HuH-7.5 (cell line): ENCODE measurements at regions not wholly inside any gene's neighbourhood (a gene's known extent, or its start where the extent isn't known, plus 50 kb on each side); places are given as distances from the start of the nearest gene placed in this dataset.
"Not testable (repeated sequence)": the region's sequence is repeated elsewhere in the genome, so short reads cannot be mapped to it uniquely, and the experiment has no call there.

ENCODE experiments used
- DNase-seq: peaks from one replicate; pipeline ENCODE4 v3.0.0; 2011; ENCODE audit warnings: low spot score

DNA sequence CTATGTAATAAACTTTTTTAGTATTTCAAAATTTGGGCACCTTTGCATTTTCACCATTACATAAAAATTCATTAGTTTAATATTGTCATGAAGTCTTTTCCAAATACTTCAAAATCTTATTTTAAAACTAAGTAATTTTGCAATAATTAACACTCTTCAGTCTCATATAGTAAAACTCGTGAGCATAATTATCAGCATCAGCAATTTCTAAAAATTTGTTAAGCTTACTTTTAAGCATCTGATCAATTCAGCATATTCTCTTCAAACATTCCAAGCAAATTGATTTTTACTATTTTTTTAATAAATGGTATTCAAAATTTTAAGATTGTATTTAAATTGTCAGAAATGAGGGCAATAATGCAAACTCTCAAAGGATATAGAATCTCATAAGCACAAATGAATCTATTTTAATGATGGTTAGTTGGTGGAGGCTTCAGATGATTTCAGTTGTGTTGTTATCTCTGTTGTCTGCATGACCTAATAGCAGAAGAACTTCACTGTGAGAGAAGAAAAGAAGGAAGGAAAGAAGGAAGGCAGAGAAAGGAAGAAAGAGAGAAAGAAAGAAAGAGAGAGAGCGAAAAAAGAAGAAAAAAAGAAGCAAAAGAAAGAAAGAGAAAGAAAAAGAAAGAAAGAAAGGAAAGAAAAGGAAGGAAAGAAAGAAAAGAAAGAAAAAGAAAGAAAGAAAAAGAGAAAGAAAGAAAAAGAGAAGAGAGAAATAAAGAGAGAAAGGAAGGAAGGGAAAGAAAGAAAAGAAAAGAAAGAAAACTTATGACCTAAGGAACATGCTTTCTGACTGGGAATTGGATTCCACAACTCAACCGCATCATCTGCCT lies 860.5 kb downstream of the NCAM2 start:
- DNase-seq, result no peak

DNA sequence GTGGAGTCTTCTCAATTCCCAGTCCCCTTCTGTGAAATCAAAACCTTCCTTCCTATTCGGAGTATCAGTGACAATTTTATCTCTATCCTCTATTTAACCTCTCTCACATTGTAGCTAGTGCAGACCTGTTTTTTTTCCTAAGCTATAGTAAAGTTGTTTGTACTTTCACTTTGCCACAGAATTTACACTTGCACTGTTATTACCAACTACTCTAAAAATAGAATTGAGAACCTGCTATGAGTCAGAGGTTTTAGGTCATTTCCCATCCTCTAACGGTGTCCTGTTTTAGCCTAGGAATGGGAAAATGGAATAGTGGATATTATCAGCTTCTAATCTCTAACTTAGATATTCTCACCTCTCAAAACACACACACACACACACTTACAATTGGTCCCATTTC lies 862.7 kb downstream of the NCAM2 start:
- DNase-seq, result no peak

GRCh38 chr21:21864321-21864840 lies 866.2 kb downstream of the NCAM2 start:
- no peak for DNase-seq

- DNase-seq, result no peak
Measured at GRCh38 chr21:21897275-21897883, 899.2 kb downstream of the NCAM2 start.

DNA sequence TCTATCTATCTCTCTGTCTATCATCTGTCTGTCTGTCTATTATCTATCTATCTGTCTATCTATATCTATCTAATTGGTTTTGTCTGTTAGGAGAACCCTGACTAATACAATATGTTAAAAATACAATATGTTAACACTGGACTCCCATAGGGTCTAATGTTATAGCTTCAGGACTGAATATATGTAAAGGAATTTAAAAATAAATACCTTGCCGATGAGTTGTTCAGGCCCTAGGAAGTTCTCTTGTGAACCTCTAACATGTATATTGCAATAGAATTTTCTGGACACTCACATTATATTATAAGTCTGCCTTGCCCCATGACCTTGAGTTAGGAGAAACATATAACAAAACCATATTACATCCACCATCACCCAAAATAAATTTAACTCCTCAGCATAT lies 900.6 kb downstream of the NCAM2 start:
- DNase-seq, result no peak

- not testable (repeated sequence) for DNase-seq
Measured at GRCh38 chr21:21902416-21902815, 904.2 kb downstream of the NCAM2 start.

DNA sequence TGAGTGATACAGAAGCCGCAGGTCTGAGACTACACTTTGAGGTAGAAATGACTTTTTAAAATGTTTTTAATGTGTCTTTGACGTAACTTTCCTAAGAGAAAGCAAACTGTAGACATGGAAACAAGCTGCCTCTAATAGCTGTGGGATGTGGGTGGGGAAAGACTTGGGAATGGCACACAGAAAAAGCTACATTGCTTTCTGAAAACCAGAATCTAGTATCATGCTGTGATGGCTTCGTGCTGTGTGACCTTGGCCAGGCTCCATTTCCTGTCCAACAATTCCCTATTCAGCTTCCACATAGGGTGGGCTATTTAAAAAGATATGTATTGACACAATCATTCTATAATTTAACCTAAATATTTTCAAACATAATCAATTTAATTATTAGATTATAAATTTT lies 909.1 kb downstream of the NCAM2 start:
- DNase-seq, result no peak

DNA sequence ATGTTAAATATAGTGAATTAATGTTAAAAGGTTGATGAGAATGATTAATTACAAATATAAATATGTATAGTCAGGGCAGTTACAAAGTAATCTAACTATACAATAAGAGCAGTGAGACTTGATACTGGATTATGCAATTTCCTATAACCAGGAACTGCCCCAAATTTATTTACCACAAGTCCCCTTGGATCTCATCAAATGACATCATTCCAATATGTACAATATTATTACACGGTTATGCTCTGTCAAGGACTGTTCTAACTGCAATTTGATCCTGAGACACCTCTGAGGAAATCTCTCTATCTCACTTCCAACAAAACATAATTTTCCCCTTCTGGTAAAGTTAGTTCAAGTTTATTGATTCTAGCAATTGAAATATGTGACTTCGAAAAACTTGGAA lies 917.6 kb downstream of the NCAM2 start:
- DNase-seq, result no peak

DNA sequence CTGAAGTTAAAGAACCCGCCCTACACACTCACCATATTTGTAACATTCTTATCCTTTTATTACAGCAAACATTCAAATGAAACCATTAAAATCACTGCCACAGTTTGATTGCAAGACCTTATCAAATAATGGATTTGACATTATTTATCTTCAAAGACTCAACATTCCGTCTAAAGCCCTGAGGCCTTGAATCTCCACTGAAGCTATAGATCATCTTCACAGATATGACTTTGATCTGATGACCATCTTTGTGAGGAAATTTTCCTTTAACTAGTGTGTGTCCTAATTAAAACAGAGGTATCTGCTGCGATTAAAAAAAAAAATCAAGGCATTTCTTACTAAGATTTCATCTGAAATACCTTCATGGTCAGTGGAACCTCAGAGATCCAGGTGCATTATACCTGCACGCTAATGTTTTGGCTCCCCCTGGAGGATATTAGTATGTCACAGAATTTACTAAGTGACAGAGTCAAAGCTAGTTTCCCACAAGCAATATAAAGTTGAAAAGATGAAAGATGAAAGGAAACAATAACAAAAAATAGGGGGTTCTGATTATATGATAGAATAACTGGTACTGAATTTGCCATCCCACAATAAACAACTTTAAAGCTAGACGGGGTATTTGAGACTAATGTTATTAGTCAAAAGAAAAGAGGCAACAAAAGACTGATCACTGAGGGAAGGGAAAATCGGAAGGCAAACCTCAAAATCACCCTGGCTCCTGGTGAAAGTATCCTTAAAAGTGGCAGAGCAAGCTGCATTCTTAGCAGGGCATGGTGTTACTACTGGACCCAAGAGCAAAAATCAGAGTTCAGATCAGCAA lies 923.4 kb downstream of the NCAM2 start:
- no peak for DNase-seq

DNA sequence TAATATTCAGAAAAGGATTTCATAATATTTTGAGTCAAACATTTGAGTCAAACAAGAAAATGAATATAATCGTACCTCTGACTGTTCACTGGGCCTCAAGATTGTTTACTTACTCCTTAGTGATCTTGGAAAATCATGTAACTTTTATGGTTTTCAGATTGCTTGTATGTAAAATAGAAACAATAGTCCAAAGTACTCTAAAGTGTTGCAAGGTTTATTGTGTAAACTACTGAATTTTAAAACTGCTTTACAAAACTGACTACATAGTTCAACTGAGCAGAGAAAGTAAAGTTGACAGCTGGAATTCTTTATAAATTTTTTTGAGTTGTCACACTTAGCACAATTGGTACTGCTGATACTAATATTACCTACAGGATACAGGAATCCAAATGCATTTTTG lies 931.0 kb downstream of the NCAM2 start:
- DNase-seq, result no peak

- DNase-seq, result no peak
Measured at GRCh38 chr21:21929789-21930188, 931.6 kb downstream of the NCAM2 start.

GRCh38 chr21:21952566-21952965 lies 954.4 kb downstream of the NCAM2 start:
- no peak for DNase-seq

DNA sequence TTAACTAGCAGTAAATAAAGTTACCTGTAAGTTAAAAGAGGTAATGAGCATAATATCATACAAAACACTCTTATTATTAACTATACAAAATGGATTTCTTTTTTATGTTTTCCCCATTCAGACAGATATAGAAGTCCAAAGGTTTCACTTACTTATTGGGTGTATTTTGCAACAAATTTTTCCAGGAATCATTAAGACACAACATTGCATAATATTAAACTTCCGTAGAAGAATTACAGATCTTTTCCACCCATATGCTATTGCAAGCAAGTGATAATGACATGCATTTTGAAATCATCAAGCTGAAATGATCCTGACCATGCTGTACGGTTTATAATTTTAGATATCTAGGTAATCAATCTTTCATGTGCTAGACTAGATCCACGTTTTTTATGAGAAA lies 957.0 kb downstream of the NCAM2 start:
- DNase-seq, result no peak

- no peak for DNase-seq
Measured at GRCh38 chr21:21957490-21957889, 959.3 kb downstream of the NCAM2 start.

DNA sequence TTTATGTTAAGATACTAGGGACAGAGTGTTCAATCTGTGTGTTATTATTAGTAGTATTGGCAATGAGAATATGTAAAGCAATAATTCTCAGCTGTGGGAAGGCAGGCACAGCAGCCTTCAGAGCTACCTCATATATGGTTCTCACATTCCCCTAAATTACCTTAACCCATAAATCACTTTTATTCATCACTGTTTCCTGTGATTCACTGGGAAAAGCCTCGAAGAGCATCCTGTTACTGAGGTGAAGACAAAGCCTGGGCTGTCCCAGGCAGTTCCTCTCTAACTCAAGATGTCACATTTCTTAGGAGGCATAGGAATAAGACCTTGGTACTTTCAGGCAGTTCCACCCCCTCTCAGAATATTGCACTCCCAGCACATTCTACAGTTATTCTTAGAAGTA lies 965.7 kb downstream of the NCAM2 start:
- DNase-seq, result no peak

DNA sequence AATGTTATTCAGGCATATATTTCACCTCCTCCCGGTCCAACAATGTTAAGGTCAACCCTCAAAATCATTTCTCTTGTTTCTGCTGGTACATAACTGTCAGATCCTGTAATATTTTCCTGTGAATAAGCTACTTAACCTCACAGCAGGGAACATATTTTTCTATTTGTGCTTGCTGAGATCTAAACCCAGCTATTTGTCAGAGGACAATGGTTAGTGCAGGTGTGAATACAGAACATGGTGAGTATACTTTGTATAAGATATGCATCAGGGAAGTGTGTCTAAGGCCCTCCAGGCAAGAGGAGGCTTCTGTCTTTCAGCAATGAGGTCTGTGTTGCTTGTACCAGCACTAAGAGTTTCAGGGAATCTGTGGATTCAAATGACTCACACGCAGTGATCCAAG lies 970.6 kb downstream of the NCAM2 start:
- DNase-seq, result no peak

GRCh38 chr21:21969211-21969610 lies 971.0 kb downstream of the NCAM2 start:
- no peak for DNase-seq

- no peak for DNase-seq
Measured at GRCh38 chr21:21971384-21971783, 973.2 kb downstream of the NCAM2 start.

DNA sequence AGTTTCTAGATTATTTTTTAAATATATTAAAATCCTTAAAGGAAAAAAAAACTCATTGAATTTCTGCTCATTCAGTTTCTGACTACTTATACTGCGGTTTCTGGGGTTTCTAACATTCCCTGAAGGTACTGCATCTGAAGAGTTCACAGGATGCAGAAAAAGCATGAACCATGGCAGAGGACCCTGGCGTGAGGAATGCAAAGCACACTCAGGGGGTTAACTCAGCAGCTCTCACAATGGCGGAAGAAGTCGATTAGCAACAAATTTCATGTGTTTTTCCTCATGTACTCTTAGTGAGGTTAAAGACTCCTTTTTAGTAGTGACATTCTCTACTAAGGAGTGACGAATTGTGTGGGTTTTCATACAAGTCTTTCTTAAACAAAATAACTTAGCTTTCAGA lies 975.6 kb downstream of the NCAM2 start:
- DNase-seq, result no peak

DNA sequence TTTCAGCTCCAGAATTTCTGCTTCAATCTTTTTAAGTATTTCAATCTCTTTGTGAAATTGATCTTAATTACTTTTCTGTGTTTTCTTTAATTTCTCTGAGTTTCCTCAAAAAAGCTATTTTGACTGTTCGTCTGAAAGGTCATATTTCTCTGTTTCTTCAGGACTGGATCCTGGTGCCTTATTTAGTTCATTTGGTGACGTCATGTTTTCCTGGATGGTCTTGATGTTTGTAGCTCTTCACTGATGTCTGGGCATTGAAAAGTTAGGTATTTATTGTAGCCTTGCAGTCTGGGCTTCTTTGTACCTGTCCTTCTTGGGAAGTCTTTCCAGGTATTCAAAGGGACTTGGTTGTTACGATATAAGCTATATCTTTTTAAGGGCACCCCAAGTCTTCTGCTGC lies 998.7 kb downstream of the NCAM2 start:
- no peak for DNase-seq

- DNase-seq, result no peak
Measured at GRCh38 chr21:21997390-21998333, 999.5 kb downstream of the NCAM2 start.

DNA sequence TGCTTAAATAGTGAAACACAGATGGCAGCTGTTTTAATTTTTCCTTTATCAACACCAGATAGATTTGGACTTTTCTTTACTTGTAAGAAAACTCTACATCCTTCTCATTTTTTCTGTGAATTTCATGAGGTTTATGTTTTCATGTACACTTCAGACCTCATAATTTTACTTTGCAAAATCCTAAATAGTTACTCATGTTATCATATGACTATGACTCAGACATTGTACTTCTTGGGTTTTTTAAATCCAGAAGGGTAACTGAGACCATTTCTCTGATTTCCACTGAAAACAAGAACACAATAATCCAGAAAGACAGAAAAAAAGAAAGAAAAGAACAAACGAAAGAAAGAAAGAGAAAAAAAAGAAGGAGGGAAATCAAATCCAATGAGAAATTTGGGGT lies 1021.6 kb downstream of the NCAM2 start:
- no peak for DNase-seq
